ENCODE measurements at regions not wholly inside any gene's neighbourhood (a gene's known extent, or its start where the extent isn't known, plus 50 kb on each side); places are given as distances from the start of the nearest gene placed in this dataset.
A peak's percentile ranks its signal among the peaks of the same experiment; 100 is the strongest.
"Not testable (repeated sequence)": the region's sequence is repeated elsewhere in the genome, so short reads cannot be mapped to it uniquely, and the experiment has no call there.

- H3K4me2 ChIP-seq (ENCODE audit: low read depth, low read length): no peak overlapping the region
- H3K4ac ChIP-seq (ENCODE audit: low read depth, low read length): no peak overlapping the region
- WGBS, 2 experiments (ENCODE audit: extremely low coverage in 2 of 2, insufficient read length in 1 of 2): no CpG with 5 or more reads among the region's 2 CpGs
- H3K23ac ChIP-seq (ENCODE audit: low read depth, low read length): no peak overlapping the region
- H2AFZ ChIP-seq (replicated peaks; ENCODE audit: low read length, poor library complexity): no peak overlapping the region
- no peak overlapping the region for H2AK5ac ChIP-seq (ENCODE audit: low read depth, low read length)
- no peaks in the 10 kb centered on the region for H4K20me1 ChIP-seq (ENCODE audit: insufficient read depth, low read length)
- no peaks in the 10 kb centered on the region for H3K9me3 ChIP-seq (ENCODE audit: control insufficient read depth, insufficient read depth, low read length)
- H3K9ac ChIP-seq (ENCODE audit: low read depth, low read length): no peak overlapping the region
- no peaks in the 10 kb centered on the region for H3K27me3 ChIP-seq (ENCODE audit: control insufficient read depth, insufficient read depth, low read length)
- no peak overlapping the region for H3K14ac ChIP-seq (replicated peaks; ENCODE audit: low read depth, low read length)
- no peak overlapping the region for H4K5ac ChIP-seq (ENCODE audit: low read depth, low read length)
- no peaks in the 10 kb centered on the region for H3K79me1 ChIP-seq (ENCODE audit: low read depth in 1 of 2, low read length in 2 of 2)
- ChIA-PET CTCF (no interaction called here), POLR2A (ENCODE audit: unreplicated experiment) (no interaction called here)
- H4K91ac ChIP-seq (ENCODE audit: insufficient read depth, low read depth, low read length): no peak overlapping the region
- H3K4me3 ChIP-seq (ENCODE audit: insufficient read depth, low read depth, low read length): no peak overlapping the region
- no peak overlapping the region for H4K8ac ChIP-seq (ENCODE audit: low read depth in 2 of 2, low read length in 2 of 2)
- H3K4me1 ChIP-seq (ENCODE audit: control insufficient read depth, insufficient read depth, low read length): no peaks in the 10 kb centered on the region
- in situ Hi-C loops (cut with MboI; ENCODE audit: low sequenced_read_pairs): no loop called here
- H2BK120ac ChIP-seq (ENCODE audit: low read depth, low read length): no peak overlapping the region
- H2BK20ac ChIP-seq (ENCODE audit: low read depth, low read length): no peak overlapping the region
- H3K27ac ChIP-seq (ENCODE audit: insufficient read depth, low read length): no peak overlapping the region
- intact Hi-C loops (cut with micrococcal nuclease): no loop called here
- no peak overlapping the region for H2BK5ac ChIP-seq (ENCODE audit: low read depth, low read length, poor library complexity, severe bottlenecking)
- DNase-seq: no peak
- no TSS peak for BruUV-seq (replicated peaks)
- TF ChIP-seq ELK1 (IDR thresholded peaks at IDR 0.05; ENCODE audit: borderline replicate concordance, low read depth, low read length) (no peak), CEBPB (IDR thresholded peaks at IDR 0.05; ENCODE audit: low read depth, low read length) (peak; percentile 54; the same call in 1 of the 2 replicates)
- H3K9me1 ChIP-seq (ENCODE audit: insufficient read depth, low read length): no peaks in the 10 kb centered on the region
- no peaks in the 10 kb centered on the region for H3K36me3 ChIP-seq (ENCODE audit: control insufficient read depth, insufficient read depth, low read length)
- no peak for ATAC-seq (ENCODE audit: low read depth)
- dilution Hi-C loops (cut with HindIII; ENCODE audit: low sequenced_read_pairs, unreplicated experiment): no loop called here
- no peak overlapping the region for H2AK9ac ChIP-seq (replicated peaks; ENCODE audit: low read depth, low read length, poor library complexity)
- H3K18ac ChIP-seq (ENCODE audit: low read depth, low read length): no peak overlapping the region
- no peak overlapping the region for H3K56ac ChIP-seq (ENCODE audit: extremely low read depth, insufficient read depth, low read length)
- no peak overlapping the region for H2BK15ac ChIP-seq (ENCODE audit: low read depth, low read length)
These were observed 1599.2 kb downstream of the EFNB2 start for GRCh38 chr13:104936304-104936703.

GRCh38 chr13:104920513-104920912, 1614.9 kb downstream of the EFNB2 start:
- H2AK9ac ChIP-seq (replicated peaks; ENCODE audit: low read depth, low read length, poor library complexity); H3K9ac ChIP-seq (ENCODE audit: low read depth, low read length); H3K14ac ChIP-seq (replicated peaks; ENCODE audit: low read depth, low read length); H3K56ac ChIP-seq (ENCODE audit: extremely low read depth, insufficient read depth, low read length); DNase-seq; H2BK15ac ChIP-seq (ENCODE audit: low read depth, low read length); ATAC-seq (ENCODE audit: low read depth); H2BK20ac ChIP-seq (ENCODE audit: low read depth, low read length); H2BK5ac ChIP-seq (ENCODE audit: low read depth, low read length, poor library complexity, severe bottlenecking); H3K4me1 ChIP-seq (ENCODE audit: control insufficient read depth, insufficient read depth, low read length); H3K9me1 ChIP-seq (ENCODE audit: insufficient read depth, low read length); H3K23ac ChIP-seq (ENCODE audit: low read depth, low read length); H2BK120ac ChIP-seq (ENCODE audit: low read depth, low read length); CTCF ChIA-PET; POLR2A ChIA-PET (ENCODE audit: unreplicated experiment); H3K79me1 ChIP-seq (ENCODE audit: low read depth in 1 of 2, low read length in 2 of 2); in situ Hi-C loops (cut with MboI; ENCODE audit: low sequenced_read_pairs); H3K27ac ChIP-seq (ENCODE audit: insufficient read depth, low read length); dilution Hi-C loops (cut with HindIII; ENCODE audit: low sequenced_read_pairs, unreplicated experiment); H3K4ac ChIP-seq (ENCODE audit: low read depth, low read length); H3K9me3 ChIP-seq (ENCODE audit: control insufficient read depth, insufficient read depth, low read length); H4K91ac ChIP-seq (ENCODE audit: insufficient read depth, low read depth, low read length); H2AFZ ChIP-seq (replicated peaks; ENCODE audit: low read length, poor library complexity); intact Hi-C loops (cut with micrococcal nuclease); H3K4me3 ChIP-seq (ENCODE audit: insufficient read depth, low read depth, low read length); BruUV-seq (replicated peaks); H2AK5ac ChIP-seq (ENCODE audit: low read depth, low read length); H4K8ac ChIP-seq (ENCODE audit: low read depth in 2 of 2, low read length in 2 of 2); H3K18ac ChIP-seq (ENCODE audit: low read depth, low read length); H3K27me3 ChIP-seq (ENCODE audit: control insufficient read depth, insufficient read depth, low read length); H3K36me3 ChIP-seq (ENCODE audit: control insufficient read depth, insufficient read depth, low read length); H4K20me1 ChIP-seq (ENCODE audit: insufficient read depth, low read length); H4K5ac ChIP-seq (ENCODE audit: low read depth, low read length); H3K4me2 ChIP-seq (ENCODE audit: low read depth, low read length): not testable (repeated sequence)
- no CpG with 5 or more reads among the region's 1 CpG for WGBS, 2 experiments (ENCODE audit: extremely low coverage in 2 of 2, insufficient read length in 1 of 2)

All from IMR-90 (cell line).